ENCODE measurements at regions not wholly inside any gene's neighbourhood (a gene's known extent, or its start where the extent isn't known, plus 50 kb on each side); places are given as distances from the start of the nearest gene placed in this dataset.

GRCh38 chr13:90896002-90896401 is 451.5 kb upstream of the MIR17HG start:
- Histone ChIP-seq H3K4me1 (no peaks in the 10 kb centered on the region), H3K27ac (no peak overlapping the region), H3K36me3 (no peaks in the 10 kb centered on the region), H3K27me3 (no peaks in the 10 kb centered on the region), H3K9me3 (no peaks in the 10 kb centered on the region), H3K4me3 (no peak overlapping the region)
- TF ChIP-seq CTCF (IDR thresholded peaks at IDR 0.05), result no peak
- no peak for DNase-seq (ENCODE audit: low spot score)

- Histone ChIP-seq H3K27ac (no peak overlapping the region), H3K27me3 (no peaks in the 10 kb centered on the region), H3K36me3 (no peaks in the 10 kb centered on the region), H3K9me3 (no peaks in the 10 kb centered on the region), H3K4me1 (no peaks in the 10 kb centered on the region), H3K4me3 (no peak overlapping the region)
- no peak for TF ChIP-seq CTCF (IDR thresholded peaks at IDR 0.05)
- DNase-seq (ENCODE audit: low spot score), result no peak
These were observed 448.7 kb upstream of the MIR17HG start for GRCh38 chr13:90898811-90899210.

GRCh38 chr13:90899416-90899815 is 448.1 kb upstream of the MIR17HG start:
- Histone ChIP-seq H3K4me1 (no peaks in the 10 kb centered on the region), H3K27ac (no peak overlapping the region), H3K27me3 (no peaks in the 10 kb centered on the region), H3K4me3 (no peak overlapping the region), H3K9me3 (no peaks in the 10 kb centered on the region), H3K36me3 (no peaks in the 10 kb centered on the region)
- no peak for DNase-seq (ENCODE audit: low spot score)
- no peak for TF ChIP-seq CTCF (IDR thresholded peaks at IDR 0.05)

- Histone ChIP-seq H3K36me3 (no peaks in the 10 kb centered on the region), H3K9me3 (peaks cover 0 to 11% of the 10 kb centered on the region in 2 donors), H3K27me3 (no peaks in the 10 kb centered on the region), H3K4me1 (no peaks in the 10 kb centered on the region), H3K4me3 (no peak overlapping the region), H3K27ac (no peak overlapping the region)
- DNase-seq (ENCODE audit: low spot score), result no peak
- TF ChIP-seq CTCF (IDR thresholded peaks at IDR 0.05), result no peak
These were observed 445.2 kb upstream of the MIR17HG start for GRCh38 chr13:90902255-90902654.

GRCh38 chr13:90906554-90906953 is 440.9 kb upstream of the MIR17HG start:
- no peaks in the 10 kb centered on the region for H3K4me1 ChIP-seq
- H3K36me3 ChIP-seq, result no peaks in the 10 kb centered on the region
- TF ChIP-seq CTCF (IDR thresholded peaks at IDR 0.05), result no peak
- H3K27me3 ChIP-seq, result no peaks in the 10 kb centered on the region
- no peak for DNase-seq (ENCODE audit: low spot score)
- H3K27ac ChIP-seq, result no peak overlapping the region
- peaks cover 0 to 11% of the 10 kb centered on the region in 2 donors for H3K9me3 ChIP-seq
- no peak overlapping the region for H3K4me3 ChIP-seq

GRCh38 chr13:90908792-90909191 is 438.7 kb upstream of the MIR17HG start:
- DNase-seq (ENCODE audit: low spot score), result no peak
- TF ChIP-seq CTCF (IDR thresholded peaks at IDR 0.05), result no peak
- Histone ChIP-seq H3K36me3 (no peaks in the 10 kb centered on the region), H3K9me3 (peaks cover 0 to 11% of the 10 kb centered on the region in 2 donors), H3K27ac (no peak overlapping the region), H3K4me1 (no peaks in the 10 kb centered on the region), H3K4me3 (no peak overlapping the region), H3K27me3 (no peaks in the 10 kb centered on the region)

All from right atrium auricular region (tissue), 2 donors.